ENCODE measurements at regions not wholly inside any gene's neighbourhood (a gene's known extent, or its start where the extent isn't known, plus 50 kb on each side); places are given as distances from the start of the nearest gene placed in this dataset.

DNA sequence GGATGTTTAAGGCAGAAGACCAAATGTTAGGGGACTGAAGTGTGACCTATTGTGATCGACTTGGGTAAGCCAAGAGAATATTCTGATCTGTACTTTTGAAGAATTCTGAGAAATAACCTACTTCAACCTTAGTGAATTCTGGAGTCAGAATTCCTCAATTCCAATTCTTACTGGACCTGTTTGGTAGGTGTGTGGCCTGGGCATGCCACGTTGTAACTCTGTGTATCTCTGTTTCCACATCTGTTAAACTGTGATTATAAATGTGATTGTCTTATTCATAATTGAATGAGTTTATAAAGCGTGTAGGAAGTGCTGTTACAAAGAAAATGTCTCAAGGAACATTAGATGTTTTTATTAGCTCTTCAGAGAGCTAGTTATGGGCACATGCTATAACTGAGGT, 64.5 kb downstream of the TUSC1 start:
- no peak for DNase-seq
- Histone ChIP-seq H3K4me1 (replicated peaks in 1 of 2) (no peaks in the 10 kb centered on the region), H3K9me3 (replicated peaks in 1 of 3) (no peaks in the 10 kb centered on the region), H3K27ac (no peak overlapping the region), H3K27me3 (no peaks in the 10 kb centered on the region), H3K36me3 (replicated peaks in 1 of 2) (no peaks in the 10 kb centered on the region), H3K4me3 (no peak overlapping the region)
- 72 to 85% (median 79%) methylated on average over 3 of the region's 3 CpGs for WGBS, 4 donors
- TF ChIP-seq, protein P1, sequence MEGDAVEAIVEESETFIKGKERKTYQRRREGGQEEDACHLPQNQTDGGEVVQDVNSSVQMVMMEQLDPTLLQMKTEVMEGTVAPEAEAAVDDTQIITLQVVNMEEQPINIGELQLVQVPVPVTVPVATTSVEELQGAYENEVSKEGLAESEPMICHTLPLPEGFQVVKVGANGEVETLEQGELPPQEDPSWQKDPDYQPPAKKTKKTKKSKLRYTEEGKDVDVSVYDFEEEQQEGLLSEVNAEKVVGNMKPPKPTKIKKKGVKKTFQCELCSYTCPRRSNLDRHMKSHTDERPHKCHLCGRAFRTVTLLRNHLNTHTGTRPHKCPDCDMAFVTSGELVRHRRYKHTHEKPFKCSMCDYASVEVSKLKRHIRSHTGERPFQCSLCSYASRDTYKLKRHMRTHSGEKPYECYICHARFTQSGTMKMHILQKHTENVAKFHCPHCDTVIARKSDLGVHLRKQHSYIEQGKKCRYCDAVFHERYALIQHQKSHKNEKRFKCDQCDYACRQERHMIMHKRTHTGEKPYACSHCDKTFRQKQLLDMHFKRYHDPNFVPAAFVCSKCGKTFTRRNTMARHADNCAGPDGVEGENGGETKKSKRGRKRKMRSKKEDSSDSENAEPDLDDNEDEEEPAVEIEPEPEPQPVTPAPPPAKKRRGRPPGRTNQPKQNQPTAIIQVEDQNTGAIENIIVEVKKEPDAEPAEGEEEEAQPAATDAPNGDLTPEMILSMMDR (IDR thresholded peaks at IDR 0.05) = no peak
- no peak for TF ChIP-seq POLR2A (IDR thresholded peaks at IDR 0.05)
- intact Hi-C loops (cut with DNase I) = no loop called here

DNA sequence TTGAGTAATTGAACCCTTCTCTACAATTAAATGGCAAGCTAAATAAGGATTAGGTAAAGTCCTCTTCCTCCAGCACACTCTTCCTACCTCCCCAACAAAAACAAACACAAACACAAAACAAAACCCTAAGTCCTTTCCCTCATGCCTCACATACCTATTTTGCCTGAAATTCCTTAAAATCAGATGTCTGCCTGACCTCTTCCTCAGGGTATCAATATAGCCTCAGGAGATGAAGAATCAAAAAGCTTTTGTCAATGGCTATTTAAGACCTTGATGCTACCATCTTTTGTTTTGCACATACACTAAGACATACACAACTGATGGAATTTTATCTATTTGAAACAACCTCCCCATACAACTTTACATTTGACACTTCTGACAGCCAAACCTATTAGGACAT, 75.1 kb downstream of the TUSC1 start:
- H3K4me1 ChIP-seq (replicated peaks in 1 of 2) = no peaks in the 10 kb centered on the region
- no peak overlapping the region for H3K4me3 ChIP-seq
- no peaks in the 10 kb centered on the region for H3K36me3 ChIP-seq (replicated peaks in 1 of 2)
- DNase-seq = no peak
- H3K27ac ChIP-seq = no peak overlapping the region
- no peaks in the 10 kb centered on the region for H3K9me3 ChIP-seq (replicated peaks in 1 of 3)
- intact Hi-C loops (cut with DNase I) = no loop called here
- no peaks in the 10 kb centered on the region for H3K27me3 ChIP-seq
- no peak for TF ChIP-seq POLR2A (IDR thresholded peaks at IDR 0.05)
- TF ChIP-seq, protein P1 (IDR thresholded peaks at IDR 0.05) = no peak

DNA sequence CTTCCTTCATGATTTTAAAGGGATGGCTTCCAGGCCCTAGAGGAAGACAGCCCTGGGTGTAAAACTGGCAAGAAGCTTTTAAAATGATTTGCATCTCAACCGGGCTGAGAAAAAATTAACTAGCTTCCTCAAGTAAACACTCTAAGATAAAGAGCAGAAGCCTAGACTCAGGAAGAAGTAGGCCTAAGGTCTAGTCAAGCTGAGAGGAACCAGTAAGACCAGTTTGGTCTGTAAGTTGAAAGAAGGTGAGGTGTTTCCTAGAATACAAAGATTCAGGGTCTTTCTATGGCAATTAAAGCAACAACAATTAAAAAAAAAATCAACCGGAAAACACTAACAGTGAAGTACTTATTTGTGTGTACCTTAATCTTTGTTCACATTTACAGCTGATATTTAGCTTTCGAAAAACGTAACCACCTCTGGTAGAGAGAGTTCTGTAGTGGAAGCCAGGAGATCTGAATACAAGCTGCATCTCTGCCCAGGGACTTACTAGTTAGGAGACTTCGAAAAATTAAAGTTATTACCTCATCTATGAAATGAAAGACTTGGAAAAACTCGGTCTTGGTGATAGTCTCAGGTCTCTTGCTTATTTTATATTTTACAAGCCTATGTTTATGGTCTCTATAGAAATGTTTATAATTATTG, 75.7 kb downstream of the TUSC1 start:
- Histone ChIP-seq H3K4me1 (replicated peaks in 1 of 2) (no peaks in the 10 kb centered on the region), H3K27me3 (no peaks in the 10 kb centered on the region), H3K9me3 (replicated peaks in 1 of 3) (no peaks in the 10 kb centered on the region), H3K27ac (no peak overlapping the region), H3K36me3 (replicated peaks in 1 of 2) (no peaks in the 10 kb centered on the region), H3K4me3 (no peak overlapping the region)
- intact Hi-C loops (cut with DNase I) = no loop called here
- TF ChIP-seq, protein P1 (IDR thresholded peaks at IDR 0.05) = no peak
- TF ChIP-seq POLR2A (IDR thresholded peaks at IDR 0.05) = no peak
- WGBS, 4 donors = 77 to 81% (median 80%) methylated on average over 6 of the region's 6 CpGs
- DNase-seq = no peak

DNA sequence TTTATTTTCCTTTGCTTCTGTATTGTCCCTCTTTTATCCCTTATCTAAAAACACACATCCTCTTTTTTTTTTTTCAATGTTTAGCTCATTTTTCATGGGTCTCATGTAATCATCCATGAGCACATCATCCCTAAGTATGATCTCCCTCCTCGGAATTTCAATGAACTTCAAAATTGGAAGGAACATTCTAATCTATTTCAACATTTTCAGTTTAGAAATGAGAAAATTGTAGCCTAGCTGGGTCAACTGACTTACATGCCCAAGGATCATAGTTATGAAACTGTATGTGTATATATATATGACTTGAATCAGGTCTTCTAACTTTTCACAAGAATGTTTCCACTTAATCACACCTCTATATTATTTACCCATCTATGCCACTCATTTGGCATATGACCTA, 77.7 kb downstream of the TUSC1 start:
- DNase-seq = no peak
- Histone ChIP-seq H3K27ac (no peak overlapping the region), H3K4me1 (replicated peaks in 1 of 2) (no peaks in the 10 kb centered on the region), H3K9me3 (replicated peaks in 1 of 3) (no peaks in the 10 kb centered on the region), H3K27me3 (no peaks in the 10 kb centered on the region), H3K4me3 (no peak overlapping the region), H3K36me3 (replicated peaks in 1 of 2) (no peaks in the 10 kb centered on the region)
- WGBS, 4 donors = 58 to 86% (median 73%) methylated on average over 1 of the region's 1 CpG
- intact Hi-C loops (cut with DNase I) = no loop called here
- TF ChIP-seq, protein P1 (IDR thresholded peaks at IDR 0.05) = no peak
- TF ChIP-seq POLR2A (IDR thresholded peaks at IDR 0.05) = no peak
